CD4-positive, alpha-beta T cell treated with Interferon gamma for 1 hour (primary cell): ENCODE measurements at regions not wholly inside any gene's neighbourhood (a gene's known extent, or its start where the extent isn't known, plus 50 kb on each side); places are given as distances from the start of the nearest gene placed in this dataset.
"Not testable (repeated sequence)": the region's sequence is repeated elsewhere in the genome, so short reads cannot be mapped to it uniquely, and the experiment has no call there.

Experiments
- DNase-seq: peaks from one replicate; pipeline ENCODE4 v3.0.0-alpha.2; 2020

DNA sequence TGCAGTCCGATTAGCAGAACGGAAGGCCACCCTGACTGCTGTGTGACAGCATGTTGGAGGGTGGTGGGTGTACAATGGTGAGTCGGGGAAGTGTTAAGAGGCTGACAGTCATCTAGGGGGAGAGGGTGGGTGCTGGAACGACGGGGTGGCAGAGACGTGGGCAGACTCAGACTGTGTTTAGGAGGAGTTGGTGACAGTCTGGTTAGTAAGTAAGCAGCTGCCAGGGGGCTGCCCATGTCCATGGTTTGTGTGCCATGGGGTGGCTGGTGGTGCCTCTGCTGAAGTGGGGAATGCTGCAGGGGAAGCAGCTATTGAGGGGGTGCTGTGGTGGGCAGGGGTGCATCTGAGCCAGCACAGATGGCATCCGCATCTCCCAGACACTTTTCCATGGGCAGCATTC lies 51.3 kb upstream of the BOD1 start:
- no peak for DNase-seq

GRCh38 chr5:173668245-173668800 lies 51.9 kb upstream of the BOD1 start:
- DNase-seq: no peak

GRCh38 chr5:173668910-173669309 lies 52.5 kb upstream of the BOD1 start:
- no peak for DNase-seq

DNA sequence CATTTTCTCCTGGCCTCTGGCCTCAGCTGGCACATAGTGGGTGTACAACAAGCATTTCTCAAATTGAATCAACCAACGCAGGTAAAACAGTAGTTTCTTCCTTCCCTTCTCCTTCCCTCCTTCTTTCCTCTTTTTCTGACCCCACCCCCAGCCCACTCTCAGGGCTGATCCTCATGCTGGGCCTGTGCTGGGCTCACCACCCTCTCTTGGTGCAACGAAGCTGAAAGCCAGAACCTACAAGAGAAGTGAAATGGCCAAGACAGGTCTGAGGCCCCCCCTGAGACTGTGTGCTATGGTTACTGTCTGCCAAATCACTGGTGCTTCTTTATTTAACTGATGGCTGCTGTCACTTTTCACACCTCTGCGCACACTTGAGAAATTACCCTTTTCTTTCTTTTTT lies 53.0 kb upstream of the BOD1 start:
- DNase-seq: no peak

GRCh38 chr5:173670130-173670651 lies 53.7 kb upstream of the BOD1 start:
- DNase-seq: no peak

- DNase-seq: no peak
These were observed 54.3 kb upstream of the BOD1 start for GRCh38 chr5:173670791-173671120.

GRCh38 chr5:173671121-173671949 lies 54.9 kb upstream of the BOD1 start:
- DNase-seq: no peak

- no peak for DNase-seq
These were observed 55.7 kb upstream of the BOD1 start for GRCh38 chr5:173672166-173672565.

DNA sequence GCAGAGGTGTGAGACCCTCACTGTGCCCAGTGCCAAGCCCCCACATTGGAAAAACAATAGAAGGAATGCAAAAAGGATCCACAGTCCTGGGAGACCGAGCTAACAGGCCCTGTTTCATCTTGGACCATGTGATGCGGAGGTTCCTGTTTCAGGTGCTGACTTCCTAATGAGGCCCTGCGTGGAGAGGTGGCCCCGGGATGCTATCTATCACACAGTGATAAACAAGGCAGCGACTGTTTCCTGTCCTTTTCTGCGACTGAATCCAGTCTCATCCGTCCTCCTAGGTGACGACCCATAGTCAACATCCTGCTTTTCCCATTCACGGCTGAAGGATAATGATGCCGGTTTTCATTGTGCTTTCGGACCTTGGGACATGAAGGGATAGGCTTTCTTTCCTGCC lies 56.4 kb upstream of the BOD1 start:
- no peak for DNase-seq

GRCh38 chr5:173673295-173674101 lies 57.0 kb upstream of the BOD1 start:
- DNase-seq: no peak

GRCh38 chr5:173675287-173675996 lies 59.0 kb upstream of the BOD1 start:
- no peak for DNase-seq

GRCh38 chr5:173676375-173676774 lies 59.9 kb upstream of the BOD1 start:
- DNase-seq: no peak

DNA sequence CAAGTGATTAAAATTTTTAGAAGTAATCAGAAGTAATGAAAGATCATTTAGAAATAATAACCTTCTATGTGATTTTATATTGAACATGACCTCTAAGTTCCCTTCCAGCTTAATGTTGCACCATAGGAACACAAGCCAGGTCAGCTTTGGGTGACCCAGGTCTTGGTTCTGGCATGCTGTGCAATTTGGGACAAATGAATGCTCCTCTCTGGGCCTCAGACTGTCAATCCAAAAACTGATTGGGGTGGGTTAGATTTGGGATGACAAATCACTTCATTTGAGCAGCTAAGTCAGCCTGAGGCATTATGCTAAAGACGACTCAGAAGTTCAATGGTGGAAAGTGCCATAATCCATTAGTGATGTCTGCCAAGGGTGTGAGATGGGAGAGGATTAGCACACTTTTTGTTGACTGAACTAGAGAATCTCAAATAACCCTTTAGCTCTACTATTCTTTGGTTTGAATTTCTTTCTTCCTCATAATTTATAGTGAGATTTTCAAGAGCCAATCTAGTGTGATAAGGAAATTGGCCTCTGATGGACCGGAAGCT lies 60.7 kb upstream of the BOD1 start:
- no peak for DNase-seq

DNA sequence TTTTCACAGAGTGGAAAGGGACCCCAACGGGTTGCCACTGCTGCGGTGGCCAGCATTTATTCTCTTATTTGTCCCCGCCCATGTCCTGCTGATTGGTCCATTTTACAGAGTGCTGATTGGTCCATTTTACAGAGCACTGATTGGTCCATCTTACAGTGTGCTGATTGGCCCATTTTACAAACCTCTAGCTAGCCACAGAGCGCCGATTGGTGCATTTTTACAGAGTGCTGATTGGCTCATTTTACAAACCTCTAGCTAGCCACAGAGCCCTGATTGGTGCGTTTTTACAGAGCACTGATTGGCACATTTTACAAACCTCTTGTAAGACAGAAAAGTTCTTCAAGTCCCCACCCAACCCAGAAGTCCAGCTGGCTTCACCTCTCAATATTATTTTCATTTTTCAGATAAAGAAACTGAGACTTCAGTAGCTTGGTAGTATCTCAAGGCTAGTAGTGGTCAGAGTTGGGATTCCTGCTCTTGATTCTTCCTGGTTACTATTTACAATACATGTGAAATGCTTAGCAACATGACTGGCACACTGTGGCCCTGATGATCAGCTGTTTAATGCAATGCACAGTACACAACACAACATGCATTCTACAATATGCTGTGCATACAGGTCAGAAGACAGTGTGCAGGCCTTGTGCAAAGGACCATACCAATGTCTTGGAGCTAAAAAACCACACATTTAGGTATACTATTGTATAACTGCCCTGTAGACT lies 63.6 kb upstream of the BOD1 start:
- DNase-seq: no peak

GRCh38 chr5:173680660-173681242 lies 64.3 kb upstream of the BOD1 start:
- DNase-seq: peak; percentile 8

DNA sequence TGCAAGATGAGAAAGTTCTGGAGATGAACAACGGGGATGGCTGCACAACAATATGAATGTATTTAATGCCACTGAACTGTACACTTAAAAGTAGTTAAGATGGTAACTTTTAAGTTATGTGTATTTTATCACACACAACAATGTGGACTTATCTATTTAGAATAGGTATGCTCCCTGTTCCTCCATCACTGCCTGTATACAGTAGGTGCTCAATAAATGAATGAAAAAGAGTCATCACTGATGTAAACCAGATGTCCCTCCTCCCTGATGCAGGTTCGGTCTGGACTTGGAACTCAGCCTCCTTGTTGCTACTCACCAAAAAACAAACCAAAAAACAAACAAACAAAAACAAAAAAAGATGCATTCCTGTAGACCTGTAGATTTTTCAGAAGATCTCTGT lies 65.9 kb upstream of the BOD1 start:
- DNase-seq: no peak

DNA sequence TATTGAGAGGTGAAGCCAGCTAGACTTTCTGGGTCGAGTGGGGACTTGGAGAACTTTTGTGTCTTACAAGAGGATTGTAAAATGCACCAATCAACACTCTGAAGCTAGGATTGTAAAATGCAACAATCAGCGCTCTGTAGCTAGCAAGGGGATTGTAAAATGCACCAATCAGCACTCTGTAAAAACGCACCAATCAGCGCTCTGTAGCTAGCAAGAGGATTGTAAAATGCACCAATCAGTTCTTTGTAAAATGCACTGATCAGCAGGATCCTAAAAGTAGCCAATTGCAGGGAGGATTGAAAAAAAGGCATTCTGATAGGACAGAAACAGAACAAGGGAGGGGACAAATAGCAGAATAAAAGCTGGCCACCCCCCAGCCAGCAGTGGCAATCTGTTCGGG lies 68.1 kb upstream of the BOD1 start:
- not testable (repeated sequence) for DNase-seq

- DNase-seq: no peak
These were observed 70.5 kb upstream of the BOD1 start for GRCh38 chr5:173686950-173687349.

GRCh38 chr5:173688703-173689102 lies 72.3 kb upstream of the BOD1 start:
- no peak for DNase-seq

GRCh38 chr5:173689171-173689736 lies 72.8 kb upstream of the BOD1 start:
- no peak for DNase-seq

DNA sequence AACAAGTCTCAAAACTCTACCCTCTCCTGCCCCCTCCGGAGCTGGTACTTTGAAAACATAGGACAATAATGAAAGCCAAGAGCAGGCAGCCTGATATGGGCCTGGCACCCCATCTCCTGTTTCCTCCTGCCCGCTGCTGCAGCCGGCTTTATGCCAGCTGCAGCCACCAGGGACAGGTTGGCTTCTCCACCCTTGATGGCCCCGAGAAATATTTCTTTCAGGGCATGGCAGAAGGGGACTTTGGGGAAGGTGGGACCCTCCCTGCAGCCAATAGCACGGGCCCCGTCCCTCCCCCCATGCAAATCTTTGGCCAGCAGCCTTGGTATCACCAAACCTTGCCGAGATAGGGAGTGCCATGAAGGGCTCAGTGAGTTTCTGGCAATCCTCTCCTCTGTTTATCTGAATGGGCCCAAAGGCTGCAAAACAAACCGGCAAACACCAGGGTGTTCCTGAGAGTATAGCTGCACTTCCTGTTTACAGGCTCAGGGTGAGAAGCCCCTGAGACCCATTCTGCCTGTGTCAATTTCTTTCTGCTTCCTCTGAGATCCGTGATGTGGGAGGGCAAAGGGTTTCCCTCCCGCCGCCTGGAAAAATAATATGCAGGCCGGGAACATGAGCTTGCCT lies 73.4 kb upstream of the BOD1 start:
- peak; percentile 4 for DNase-seq
